Putamen (tissue), 1 donor: ENCODE measurements at regions not wholly inside any gene's neighbourhood (a gene's known extent, or its start where the extent isn't known, plus 50 kb on each side); places are given as distances from the start of the nearest gene placed in this dataset.

Source experiments
- DNase-seq: peaks from one replicate; pipeline ENCODE4 v3.0.0-alpha.2; 2016; ENCODE audit warnings: low spot score

DNA sequence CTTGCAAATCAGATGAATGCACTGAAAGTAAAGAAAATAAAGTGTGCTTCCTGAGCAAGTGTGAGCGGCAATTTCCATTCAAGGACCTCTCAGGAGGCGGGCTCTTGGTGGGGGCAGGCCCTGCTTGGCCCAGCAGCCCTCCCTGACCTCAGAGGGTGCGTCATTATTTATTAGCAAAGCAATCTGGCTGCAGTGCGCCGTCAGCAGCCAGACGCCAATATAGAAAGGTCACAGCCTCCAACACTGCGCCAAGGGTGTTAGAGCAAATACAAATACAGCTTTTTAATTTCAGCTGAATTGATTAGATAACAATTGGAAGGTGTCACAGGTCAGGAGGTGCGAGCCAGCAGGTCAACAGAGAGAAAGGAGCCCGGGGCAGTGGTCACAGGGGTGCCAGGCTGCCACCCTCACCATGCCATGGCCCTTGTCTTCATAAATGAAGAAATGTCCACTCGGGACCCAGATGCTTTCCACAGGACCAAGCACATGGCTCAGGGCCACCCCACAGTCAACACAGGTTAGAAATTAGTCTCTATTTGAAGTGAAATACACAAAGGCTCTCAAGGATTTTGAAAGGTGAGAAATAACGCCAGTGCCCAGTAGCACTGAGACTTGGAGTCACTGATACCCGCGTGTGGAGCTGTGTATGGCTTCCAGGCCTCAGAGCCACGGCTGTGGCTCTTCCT lies 309.8 kb downstream of the IRX2 start:
- no peak for DNase-seq

DNA sequence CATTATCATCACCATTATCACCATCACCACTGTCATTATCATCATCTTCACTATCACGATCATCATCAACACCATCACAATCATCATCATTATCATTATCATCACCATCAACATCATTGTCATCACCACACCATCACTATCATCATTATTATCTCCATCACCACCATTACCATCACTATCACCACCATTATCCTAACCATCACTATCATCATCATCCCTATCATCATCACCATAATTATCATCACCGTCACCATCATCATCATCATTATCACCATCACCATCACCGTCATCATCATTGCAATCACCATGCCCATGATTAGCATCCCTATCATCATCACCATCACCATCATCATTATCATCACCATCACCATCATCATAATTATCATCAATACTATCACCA lies 311.9 kb downstream of the IRX2 start:
- no peak for DNase-seq

DNA sequence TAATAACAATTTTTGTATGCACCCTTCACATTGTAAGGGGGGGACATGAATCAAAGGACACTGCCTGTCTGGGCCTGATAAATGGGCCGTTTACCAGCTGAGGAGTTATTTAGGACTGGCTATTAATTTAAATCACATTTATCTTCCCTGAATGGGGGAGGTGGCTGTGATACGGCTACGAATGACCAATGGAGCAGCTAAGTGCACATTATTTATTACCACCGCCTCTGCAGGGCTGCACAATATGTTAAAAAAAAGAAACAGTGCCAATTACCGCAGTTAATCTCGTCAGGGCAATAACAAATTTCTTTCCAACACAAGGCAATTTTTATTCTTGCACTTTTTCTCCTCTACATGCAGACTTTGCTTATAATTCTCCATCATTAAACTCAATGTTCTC lies 318.4 kb downstream of the IRX2 start:
- DNase-seq: no peak

DNA sequence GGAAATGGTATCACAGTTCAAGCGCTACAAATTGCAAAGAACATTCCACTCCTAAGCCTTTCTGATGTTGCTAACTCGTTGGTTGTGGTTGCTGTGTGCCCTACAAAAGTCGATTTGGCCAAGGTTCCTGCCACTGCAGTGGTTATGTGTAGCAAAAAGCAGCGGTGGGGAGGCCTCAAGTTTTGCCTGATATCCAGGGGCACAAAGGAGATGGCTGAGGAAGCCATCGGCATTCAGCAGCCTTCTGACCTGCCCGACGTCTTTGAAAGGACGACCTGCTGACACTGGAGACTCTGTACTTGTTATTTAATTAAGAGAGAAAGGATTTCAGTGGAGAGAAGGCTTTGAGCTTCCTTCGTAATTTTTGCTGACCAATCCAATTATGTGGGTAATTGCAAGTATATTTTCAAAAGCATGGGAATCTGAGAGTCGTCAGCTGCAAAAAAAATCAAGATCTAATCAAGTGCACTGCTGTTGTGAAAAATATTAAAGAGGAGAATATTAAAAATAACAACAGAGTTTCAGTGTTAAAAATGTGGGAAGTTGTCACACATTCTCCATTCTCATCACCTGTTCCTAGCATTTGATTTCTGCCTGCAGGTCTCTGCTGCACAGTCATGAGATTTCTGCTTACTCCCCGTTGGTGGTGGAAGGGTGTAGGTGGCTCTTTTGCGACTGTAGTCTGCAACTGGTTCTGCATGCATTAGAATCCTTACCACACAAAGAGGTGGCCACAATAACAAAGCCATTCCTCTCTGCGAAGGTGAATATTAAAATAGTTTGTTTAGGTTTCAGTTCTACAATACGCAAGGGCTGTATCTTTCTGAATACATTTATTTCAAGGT lies 319.2 kb downstream of the IRX2 start:
- no peak for DNase-seq

DNA sequence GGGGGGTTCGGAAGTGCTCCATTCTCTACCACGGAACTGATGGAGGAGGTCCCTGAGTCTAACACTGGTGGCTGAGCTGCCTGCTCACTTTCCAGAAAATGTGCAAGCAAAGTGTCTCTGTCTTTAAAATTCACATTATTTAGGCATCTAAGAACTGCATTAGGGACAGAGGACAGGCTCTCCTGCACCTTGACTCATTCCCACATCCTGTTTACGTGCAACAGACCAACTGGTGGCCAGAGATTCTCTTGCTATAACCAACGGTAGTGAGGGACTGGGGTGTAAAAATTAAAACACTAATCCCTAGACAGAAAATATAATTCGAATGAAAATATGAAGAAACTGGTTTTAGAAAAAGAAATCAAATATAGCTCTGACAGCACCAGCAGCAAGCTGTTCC lies 320.9 kb downstream of the IRX2 start:
- no peak for DNase-seq

DNA sequence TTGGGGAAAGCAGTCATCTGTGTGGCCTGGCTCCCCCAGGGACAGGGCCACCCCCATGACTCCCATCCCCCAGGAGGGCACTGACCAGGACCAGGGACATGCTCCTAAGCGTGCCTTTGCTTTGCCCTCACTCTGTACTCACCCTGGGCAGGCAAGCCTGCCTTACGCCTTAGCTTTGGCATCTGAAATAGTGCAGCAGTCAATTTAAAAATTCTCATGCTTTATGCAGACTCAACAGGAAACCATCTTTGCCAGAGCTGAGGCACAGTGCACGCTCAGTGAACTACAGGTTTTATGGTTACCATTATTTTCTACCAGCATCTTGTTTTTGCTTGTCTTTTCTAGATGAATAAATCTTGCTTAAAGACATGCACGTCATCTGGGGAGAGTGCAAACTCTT lies 323.5 kb downstream of the IRX2 start:
- no peak for DNase-seq

DNA sequence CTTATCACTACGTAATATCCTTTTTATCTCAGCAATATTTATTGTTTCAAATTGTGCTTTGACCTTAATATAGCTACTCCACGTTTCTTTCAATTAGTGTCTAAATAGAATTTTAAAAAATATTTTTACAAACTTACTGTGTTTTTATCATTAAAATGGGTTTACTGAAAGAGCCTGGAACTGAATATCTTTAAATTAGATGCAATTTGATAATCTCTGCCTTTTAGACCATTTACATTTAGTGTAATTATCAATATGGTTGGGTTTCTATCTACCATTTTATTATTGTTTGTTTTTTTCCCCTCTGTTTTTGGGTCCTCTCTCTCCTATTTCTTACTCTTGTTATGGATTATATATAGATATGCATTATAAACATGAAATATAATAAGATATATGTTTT lies 327.8 kb downstream of the IRX2 start:
- no peak for DNase-seq

DNA sequence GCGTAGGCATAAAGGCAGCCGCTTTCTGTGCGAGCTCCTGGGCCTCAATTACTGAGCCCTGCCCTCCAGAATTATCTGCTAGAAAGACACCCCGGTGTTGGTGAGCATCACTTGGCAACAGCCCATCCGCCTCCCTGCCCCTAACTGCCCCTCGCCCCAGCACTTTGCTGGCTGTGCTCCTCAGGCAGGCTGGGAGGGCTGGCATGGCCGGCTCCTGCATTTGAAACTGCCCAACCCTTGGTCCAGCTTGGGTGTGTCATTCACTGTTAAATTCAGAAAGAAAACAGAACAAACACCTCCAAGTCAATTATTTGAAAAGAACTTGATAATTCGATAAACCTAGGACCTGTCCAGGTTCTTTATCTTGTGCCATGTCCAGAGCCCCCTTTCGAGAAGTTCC lies 334.2 kb downstream of the IRX2 start:
- no peak for DNase-seq

DNA sequence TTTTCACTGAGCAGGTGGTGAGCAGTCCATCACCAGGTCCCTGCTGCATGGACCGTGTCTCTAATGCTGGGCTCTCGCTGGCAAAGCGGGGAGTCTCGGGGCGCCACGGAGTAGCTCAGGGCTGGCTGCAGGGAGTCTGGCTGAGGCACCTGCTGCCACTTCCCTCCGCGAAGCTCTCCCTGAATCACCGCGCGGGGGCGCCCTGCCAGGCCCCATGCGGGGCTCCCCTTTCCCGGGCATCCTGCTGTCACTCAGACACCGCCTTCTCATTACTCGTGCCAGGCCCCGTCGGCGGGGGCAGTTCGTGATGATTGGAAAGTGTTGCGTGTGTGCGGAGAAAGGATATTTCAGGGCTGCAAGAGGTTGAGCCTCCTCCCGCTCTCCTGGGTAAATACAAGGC lies 335.8 kb downstream of the IRX2 start:
- no peak for DNase-seq

DNA sequence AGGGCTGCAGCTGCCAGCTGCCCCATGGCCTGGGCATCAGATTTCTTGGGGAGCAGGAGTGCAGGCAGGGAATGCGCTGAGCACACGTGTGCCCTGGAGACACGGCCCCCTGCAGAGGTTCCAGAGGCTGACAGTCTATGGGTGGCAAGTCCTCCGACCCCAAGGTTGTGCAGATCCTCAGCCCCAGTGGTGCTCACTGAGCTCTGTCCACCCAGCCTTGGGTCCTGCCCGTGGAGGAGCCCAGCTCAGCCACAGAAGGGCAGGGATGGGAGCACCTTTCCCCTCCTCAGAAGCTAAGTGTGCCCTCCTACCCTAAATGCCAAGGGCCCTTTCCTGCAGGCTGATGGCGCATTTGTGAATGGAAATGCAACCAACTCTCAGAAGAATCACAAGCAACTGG lies 341.0 kb downstream of the IRX2 start:
- DNase-seq: no peak

DNA sequence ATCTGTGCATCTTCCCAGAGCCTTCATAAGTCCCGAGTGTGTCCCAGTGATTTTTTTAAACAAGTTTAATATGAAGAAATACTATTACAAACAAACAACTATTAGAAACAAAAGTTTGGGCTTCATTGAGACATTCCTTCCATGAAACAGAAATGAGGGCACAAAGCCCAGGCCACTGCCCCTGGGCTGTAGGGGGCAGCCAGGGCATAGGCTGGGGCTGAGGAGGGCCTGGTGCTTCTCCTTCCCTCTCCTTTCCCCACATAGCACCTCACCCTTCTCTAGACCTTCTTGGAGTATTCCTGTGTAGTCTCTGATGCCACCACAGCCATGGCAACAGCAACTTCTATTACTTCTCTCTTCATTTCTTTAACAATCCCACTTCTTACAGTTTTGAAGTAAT lies 348.2 kb downstream of the IRX2 start:
- no peak for DNase-seq

DNA sequence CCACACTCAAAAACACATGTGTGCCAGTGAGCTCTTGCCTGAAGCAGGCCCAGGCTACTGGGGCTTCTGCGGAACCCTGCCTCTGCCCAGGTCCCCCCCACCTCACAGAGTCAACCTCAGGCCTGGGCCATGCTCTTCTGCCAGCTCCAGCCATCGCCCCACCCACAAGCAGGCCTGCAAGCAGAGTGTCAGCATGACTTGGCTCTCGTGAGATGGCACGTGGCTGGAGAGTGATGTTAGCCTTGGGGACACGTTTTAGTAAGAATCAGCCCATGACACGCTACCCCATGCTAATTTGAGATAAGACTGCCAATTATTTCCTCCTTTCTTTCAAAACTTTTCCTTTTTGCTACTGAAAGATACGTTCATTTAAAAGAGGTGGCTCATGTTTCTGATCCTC lies 351.7 kb downstream of the IRX2 start:
- DNase-seq: no peak

DNA sequence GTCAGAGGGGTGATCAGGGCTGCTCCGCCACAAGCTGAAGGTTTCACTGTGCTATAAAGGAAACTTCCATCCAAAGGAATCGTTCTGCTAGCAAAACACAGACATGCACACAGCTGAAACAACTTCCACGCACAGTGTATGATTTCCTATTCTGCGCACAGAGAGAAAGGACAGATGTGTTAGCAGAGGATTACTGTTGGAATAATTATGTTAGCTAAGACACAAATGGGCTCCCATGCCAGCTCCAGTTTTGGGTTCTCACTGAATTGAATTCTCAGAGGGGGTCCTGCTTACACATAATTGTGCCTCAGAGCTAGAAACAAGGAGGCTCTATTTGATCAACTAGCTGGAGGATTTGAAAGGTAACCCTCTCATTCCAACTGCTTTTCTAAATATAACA lies 352.4 kb downstream of the IRX2 start:
- no peak for DNase-seq

DNA sequence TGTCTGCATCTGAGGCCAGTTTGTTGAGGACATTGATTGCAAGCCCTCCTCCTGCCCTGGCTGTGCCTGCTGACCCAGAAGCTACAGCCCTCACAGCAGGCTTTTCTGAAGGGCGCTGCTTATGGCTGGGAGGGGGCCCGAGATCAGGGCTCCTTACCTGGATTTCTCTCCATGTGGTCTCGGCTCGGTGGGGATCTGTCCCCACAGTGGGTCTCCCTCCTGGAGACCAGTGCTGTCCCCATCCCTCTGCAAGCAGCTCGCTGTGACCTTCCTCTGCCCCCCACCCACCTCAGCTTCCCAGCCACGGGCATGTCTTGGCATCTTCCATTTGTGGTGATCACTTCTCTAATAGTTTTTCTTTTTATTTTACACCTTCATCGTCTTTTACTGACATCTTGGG lies 357.9 kb downstream of the IRX2 start:
- DNase-seq: no peak

DNA sequence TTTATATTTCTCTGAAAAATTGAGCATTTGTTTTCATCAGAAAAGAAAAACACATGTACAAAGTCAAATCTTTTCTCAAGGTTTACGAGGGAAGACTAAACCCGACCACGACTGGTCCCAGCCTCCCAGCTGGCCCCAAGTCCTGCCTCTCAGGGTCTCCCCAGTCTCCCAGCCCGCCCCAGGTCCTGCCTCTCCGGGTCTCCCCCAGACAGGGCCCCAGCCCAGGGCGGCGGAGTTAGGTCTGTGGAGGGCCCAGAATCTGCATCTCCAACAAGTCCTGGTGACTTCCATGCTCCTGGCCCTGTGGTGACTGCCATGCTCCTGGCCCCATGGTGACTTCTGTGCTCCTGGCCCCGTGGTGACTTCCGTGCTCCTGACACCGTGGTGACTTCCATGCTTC lies 359.9 kb downstream of the IRX2 start:
- no peak for DNase-seq

DNA sequence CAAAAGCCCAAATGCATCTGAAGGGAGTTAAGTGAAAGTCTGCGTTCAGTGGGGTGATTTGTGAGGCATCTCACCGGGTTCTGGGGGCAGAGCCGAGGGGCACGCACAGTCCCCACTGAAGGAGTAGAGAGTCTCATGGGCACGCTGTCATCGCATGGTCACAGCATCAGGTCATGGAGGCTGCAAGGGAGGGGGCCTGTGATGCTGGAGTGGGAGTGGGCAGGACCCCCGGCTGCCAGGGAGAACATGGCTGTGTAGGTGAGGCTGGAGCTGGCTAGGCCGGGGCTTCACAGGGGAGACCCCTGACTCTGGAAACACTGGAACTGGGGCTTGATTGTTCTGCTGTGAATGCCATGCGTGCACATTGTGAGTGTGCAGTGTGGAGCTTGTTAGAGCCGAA lies 360.5 kb downstream of the IRX2 start:
- DNase-seq: no peak

DNA sequence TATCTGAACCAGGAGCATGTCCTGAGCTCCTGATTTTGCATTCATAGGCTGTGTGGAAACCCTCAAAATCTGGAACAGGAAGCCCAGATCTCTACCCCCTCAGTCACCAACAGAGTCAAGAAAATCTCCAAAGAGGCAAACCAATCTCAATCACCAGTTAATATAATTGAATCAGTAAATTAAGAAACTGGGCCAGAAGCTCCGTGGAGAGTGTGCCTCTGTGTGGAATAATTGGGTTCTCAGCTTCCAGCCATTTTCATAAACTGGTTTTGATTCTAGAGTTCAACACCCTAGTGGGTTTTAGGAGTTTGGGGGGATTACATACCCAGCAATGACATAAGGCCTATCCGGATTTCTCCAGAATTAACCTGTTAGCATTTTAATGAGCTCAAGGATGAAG lies 362.9 kb downstream of the IRX2 start:
- DNase-seq: no peak

DNA sequence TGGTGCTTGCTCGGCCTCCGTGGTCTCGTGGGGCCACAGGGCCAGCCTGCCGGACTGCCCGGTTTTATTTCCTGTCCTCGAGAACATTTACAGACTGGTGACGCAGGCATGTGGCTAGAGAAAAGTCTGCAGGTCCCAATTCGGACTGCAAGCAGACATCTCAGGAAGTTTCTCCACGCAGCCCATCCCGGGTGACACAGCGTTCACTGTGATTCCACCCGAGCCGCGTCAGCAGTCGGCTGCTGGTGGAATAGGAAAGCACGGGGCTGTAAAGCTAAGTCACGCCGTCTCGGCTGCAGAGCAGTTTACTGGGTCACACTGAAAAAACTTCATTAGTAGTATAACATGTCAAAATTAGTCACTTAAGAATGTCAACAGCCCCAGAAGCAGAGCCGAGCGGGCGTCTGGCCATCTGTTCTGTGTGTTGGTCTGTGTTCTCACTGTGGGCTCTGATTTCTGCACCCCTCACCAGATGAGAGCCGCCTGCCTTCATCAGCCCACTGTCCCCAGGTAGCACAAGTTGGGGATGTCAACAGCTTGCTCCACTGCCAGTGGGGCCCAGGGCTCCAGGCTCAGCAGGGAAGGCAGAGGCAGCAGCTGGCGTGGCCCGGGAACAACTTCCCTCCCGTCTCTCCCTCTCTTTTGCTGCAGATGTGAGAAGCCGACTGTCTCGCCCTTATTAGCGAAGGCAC lies 363.7 kb downstream of the IRX2 start:
- no peak for DNase-seq

DNA sequence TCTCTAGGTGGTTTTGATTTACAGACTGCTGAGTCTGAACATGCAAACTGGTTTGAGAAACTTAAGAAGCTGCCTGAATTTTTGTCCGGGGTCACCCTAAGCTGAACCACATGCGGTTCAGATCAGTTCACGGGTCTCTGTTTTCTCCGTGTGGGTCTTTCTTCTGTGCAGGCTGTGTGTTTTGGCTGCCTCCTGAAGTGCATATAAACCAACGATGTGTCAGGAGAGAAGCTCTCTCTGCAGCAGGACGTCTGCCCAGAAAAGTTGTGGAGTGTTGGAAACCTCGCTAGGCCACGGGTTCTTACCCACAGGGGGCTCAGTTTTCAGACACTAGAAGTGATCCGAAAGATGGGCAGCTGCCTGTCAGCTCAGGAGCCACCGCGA lies 364.2 kb downstream of the IRX2 start:
- no peak for DNase-seq

DNA sequence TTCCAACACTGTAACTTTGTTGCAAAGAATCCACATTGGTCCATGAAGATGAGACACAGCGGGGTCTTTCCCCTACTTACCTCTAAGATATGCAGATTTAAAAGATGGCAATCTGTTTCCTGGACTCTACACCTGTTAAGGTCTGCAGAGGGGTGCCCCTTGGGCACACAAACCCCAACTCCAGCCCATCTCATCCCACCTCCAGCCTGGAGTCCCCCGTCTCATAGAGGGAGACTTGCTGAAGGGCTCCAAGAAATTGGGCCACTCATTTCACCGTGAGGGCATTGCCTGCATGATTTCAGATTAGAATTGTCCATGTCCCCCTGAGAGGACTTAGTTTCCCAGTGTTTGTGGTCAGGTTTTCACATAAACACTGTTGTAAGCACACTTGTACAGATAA lies 365.7 kb downstream of the IRX2 start:
- no peak for DNase-seq

DNA sequence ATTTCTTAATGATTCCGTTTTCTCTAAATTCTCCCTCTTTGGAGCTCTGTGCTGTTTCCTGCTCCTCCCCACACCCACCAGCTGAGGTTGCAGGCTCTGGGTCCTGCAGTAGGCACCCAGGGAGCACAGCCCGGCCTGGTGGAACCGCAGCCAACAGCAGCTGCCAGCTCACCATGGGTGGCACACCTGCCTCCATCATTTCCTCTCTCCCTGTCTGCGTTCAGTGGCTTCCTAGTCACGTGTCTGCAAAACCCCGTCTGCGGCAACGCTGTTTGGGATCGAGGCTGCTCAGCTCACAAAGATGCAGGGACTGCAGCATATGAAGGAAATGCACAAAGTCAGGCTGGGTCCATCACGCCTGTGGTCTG lies 367.8 kb downstream of the IRX2 start:
- no peak for DNase-seq

DNA sequence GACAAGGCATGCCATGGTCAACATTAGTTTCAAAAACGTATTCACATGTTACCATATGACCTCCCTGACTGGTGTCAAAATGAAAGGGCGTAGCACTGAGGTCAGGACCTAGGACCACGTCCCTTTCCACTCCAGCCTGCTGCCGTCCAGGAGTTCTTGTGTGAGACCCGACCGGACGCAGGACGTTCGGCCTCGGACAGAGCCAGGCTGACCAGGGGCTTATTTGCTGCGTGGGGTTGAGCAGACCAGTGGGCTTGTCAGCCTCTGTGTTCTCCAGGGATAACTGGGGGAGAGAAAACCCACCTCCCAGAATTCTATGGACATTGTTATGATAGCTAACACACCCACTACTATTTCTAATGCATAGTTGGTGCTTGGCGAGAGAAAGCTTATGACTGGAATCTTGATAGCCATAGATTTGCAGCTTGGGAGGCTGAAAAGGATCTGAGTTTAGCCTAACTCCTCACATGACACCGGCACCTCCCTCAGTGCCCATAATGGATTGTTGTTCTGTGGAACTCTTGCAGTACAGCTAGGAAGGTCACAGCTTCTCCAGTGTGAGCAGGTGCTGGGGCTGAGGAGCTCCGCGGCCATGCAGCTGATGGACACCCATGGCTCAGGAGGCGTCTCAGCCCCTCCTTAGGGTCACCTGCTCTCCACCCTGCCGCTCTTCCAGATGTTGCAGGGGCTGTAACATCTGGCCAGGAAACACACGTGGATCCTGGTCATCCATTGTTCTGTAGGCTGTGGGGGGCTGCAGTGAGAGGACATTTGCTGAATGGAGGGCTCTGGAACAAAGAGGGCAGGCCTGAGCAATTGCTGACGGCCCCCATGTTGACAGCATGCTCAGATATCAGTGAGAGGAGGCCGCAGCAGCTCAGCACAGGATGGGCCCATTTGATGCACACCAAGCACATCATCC lies 368.4 kb downstream of the IRX2 start:
- no peak for DNase-seq
